Uterus (tissue), 3 donors: ENCODE measurements at regions not wholly inside any gene's neighbourhood (a gene's known extent, or its start where the extent isn't known, plus 50 kb on each side); places are given as distances from the start of the nearest gene placed in this dataset.

Experiments used
- DNase-seq, 2 donors: peaks; one replicate each; pipeline ENCODE4 v3.0.0-alpha.2; 2019 to 2020
- H3K27ac ChIP-seq, 2 donors: fragments of 200-600 bp; sonication (generic); 1 replicate in 1 of 2; 2 replicates in 1 of 2; pipeline ENCODE4 v1.5.1; 2016 to 2018
- H3K27me3 ChIP-seq, 2 donors: fragments of 200-600 bp; sonication (generic); one replicate each; pipeline ENCODE4 v1.5.1; 2018 to 2019; ENCODE audit warnings: control low read depth in 1 of 2
- H3K36me3 ChIP-seq, 2 donors: fragments of 200-600 bp; sonication (generic); one replicate each; pipeline ENCODE4 v1.5.1; 2019; ENCODE audit warnings: control low read depth in 1 of 2
- H3K4me1 ChIP-seq, 2 donors: fragments of 200-600 bp; sonication (generic); one replicate each; pipeline ENCODE4 v1.5.1; 2018 to 2019; ENCODE audit warnings: control low read depth in 1 of 2
- H3K4me3 ChIP-seq, 2 donors: fragments of 200-600 bp; sonication (generic); 1 replicate in 1 of 2; 2 replicates in 1 of 2; pipeline ENCODE4 v1.5.1; 2018 to 2019; ENCODE audit warnings: mild to moderate bottlenecking in 1 of 2
- H3K9me3 ChIP-seq, 2 donors: fragments of 200-600 bp; sonication (generic); one replicate each; pipeline ENCODE4 v1.5.1; 2019; ENCODE audit warnings: control low read depth in 1 of 2
- POLR2A ChIP-seq, 2 donors: fragments of 450-650 bp; IDR thresholded peaks; one replicate each; pipeline ENCODE4 v1.6.1; 2016; ENCODE audit warnings: antibody characterized with exemption in 2 of 2, mild to moderate bottlenecking in 1 of 2, moderate library complexity in 1 of 2
- intact Hi-C: fragments of 100-400 bp; cut with DNase I; formaldehyde crosslinking; loops from one replicate; pipeline ENCODE4 v1.15.1; 2023; ENCODE audit warnings: low total_unique reads
- TF ChIP-seq, protein P1 (sequence below), 4 experiments: fragments of 200-600 bp in 2 of 4; fragments of 450-650 bp in 2 of 4; sonication (generic) in 2 of 4; IDR thresholded peaks; one replicate each; pipeline ENCODE4 v1.5.1; 2016 to 2019; ENCODE audit warnings: antibody characterized with exemption in 4 of 4, mild to moderate bottlenecking in 2 of 4, moderate library complexity in 1 of 4
- donor health status: DM: yes; HTN: yes; CAD: no.

- H3K4me1 ChIP-seq, result no peaks in the 10 kb centered on the region
- no peak overlapping the region for H3K4me3 ChIP-seq
- no peak for DNase-seq
- no peaks in the 10 kb centered on the region for H3K27me3 ChIP-seq
- intact Hi-C loops, result no loop called here
- H3K9me3 ChIP-seq, result no peaks in the 10 kb centered on the region
- no peak for TF ChIP-seq POLR2A (IDR thresholded peaks at IDR 0.05)
- TF ChIP-seq, protein P1, sequence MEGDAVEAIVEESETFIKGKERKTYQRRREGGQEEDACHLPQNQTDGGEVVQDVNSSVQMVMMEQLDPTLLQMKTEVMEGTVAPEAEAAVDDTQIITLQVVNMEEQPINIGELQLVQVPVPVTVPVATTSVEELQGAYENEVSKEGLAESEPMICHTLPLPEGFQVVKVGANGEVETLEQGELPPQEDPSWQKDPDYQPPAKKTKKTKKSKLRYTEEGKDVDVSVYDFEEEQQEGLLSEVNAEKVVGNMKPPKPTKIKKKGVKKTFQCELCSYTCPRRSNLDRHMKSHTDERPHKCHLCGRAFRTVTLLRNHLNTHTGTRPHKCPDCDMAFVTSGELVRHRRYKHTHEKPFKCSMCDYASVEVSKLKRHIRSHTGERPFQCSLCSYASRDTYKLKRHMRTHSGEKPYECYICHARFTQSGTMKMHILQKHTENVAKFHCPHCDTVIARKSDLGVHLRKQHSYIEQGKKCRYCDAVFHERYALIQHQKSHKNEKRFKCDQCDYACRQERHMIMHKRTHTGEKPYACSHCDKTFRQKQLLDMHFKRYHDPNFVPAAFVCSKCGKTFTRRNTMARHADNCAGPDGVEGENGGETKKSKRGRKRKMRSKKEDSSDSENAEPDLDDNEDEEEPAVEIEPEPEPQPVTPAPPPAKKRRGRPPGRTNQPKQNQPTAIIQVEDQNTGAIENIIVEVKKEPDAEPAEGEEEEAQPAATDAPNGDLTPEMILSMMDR (IDR thresholded peaks at IDR 0.05), result no peak
- H3K36me3 ChIP-seq, result no peaks in the 10 kb centered on the region
- no peak overlapping the region for H3K27ac ChIP-seq
Observed at GRCh38 chr7:63024446-63024845, 974.2 kb upstream of the ZNF722 start.

DNA sequence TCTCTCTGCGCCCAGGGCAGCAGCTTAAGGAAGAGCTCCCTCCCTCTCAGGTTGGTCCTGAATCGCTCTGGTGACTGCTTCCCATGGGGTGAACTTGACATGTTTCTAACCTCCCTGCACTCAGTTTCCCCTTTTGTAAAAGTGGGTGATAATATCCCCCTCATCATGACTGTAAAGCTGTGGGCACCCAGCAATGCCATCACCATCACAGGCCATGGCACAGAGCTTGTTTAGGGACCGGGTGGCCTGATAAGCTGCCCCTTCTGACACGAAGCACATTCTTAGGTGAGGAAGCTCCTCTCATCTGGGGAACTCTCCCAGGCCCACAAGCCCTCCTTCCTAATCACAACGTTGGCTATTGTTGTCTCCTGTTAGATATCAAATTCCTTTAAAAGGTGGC lies 972.8 kb upstream of the ZNF722 start:
- no peaks in the 10 kb centered on the region for H3K27me3 ChIP-seq
- no peak overlapping the region for H3K27ac ChIP-seq
- no peaks in the 10 kb centered on the region for H3K9me3 ChIP-seq
- no peak overlapping the region for H3K4me3 ChIP-seq
- TF ChIP-seq, protein P1 (IDR thresholded peaks at IDR 0.05), result no peak
- TF ChIP-seq POLR2A (IDR thresholded peaks at IDR 0.05), result no peak
- DNase-seq, result no peak
- no peaks in the 10 kb centered on the region for H3K4me1 ChIP-seq
- intact Hi-C loops, result no loop called here
- H3K36me3 ChIP-seq, result no peaks in the 10 kb centered on the region

DNA sequence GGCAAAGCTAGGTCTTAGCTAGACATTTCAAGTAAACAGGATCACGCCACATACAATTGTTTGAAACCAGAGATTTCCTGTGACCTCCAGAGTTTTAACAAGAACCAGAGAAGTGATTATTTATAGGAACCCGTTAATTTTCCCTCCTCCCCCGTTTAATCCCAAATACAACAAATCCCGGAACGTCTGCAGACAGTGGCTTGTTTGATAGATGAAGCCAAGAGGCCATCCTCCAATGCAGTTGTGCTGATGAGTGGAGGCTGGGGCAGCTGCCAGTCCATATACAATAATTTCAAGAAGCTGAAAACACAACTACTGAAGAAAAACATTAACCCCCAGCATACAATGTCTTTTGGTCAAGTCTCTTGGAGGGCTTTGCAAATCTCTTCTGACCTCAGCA lies 971.6 kb upstream of the ZNF722 start:
- TF ChIP-seq POLR2A (IDR thresholded peaks at IDR 0.05), result no peak
- TF ChIP-seq, protein P1 (IDR thresholded peaks at IDR 0.05), result no peak
- H3K36me3 ChIP-seq, result no peaks in the 10 kb centered on the region
- intact Hi-C loops, result no loop called here
- no peak for DNase-seq
- H3K27ac ChIP-seq, result no peak overlapping the region
- no peaks in the 10 kb centered on the region for H3K4me1 ChIP-seq
- no peak overlapping the region for H3K4me3 ChIP-seq
- no peaks in the 10 kb centered on the region for H3K27me3 ChIP-seq
- no peaks in the 10 kb centered on the region for H3K9me3 ChIP-seq

DNA sequence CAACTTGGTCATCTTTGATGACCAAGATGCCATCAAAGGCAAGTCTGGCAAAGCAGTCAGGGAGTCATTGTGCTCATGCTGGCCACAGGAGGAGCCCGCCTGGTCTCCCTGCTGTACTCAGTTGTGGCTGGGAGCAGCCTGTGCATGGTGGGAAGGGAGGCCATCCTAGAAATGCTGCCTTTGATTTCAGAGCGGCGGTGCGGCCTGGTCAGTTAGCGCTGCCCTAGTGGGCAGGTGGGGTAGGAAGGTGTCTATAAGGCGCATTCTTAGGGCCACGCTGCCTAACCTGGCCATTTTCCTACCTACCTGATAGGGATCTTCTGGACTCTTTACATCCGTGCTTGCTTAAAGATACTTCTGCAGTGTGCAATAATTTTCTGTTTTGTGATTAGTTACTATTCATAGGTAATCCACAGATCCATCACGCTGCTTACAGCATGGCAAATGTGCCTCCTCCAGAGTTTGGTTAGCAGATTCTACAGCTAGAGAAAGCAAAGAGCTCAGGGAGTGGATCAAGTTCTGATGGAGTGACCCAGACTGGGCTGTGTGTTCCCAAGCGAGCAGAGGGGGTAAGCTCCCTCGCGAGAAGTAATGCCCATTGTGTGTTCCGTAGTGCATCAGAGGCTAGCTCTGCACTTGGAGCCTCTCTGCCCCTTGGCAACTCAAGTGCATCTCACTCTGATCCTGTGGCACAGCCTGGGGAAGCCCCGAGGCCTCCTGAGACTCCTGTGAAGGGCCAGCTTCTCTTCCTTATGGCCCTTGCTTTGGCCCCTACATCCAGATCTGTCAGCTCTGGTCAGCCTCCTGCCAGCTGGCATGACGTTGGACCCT lies 970.1 kb upstream of the ZNF722 start:
- Histone ChIP-seq H3K4me1 (no peaks in the 10 kb centered on the region), H3K4me3 (no peak overlapping the region), H3K27me3 (no peaks in the 10 kb centered on the region), H3K36me3 (no peaks in the 10 kb centered on the region), H3K27ac (no peak overlapping the region), H3K9me3 (no peaks in the 10 kb centered on the region)
- intact Hi-C loops, result no loop called here
- TF ChIP-seq, protein P1 (IDR thresholded peaks at IDR 0.05), result no peak
- TF ChIP-seq POLR2A (IDR thresholded peaks at IDR 0.05), result no peak
- DNase-seq, result no peak

GRCh38 chr7:63029207-63029522 lies 969.5 kb upstream of the ZNF722 start:
- no peak overlapping the region for H3K4me3 ChIP-seq

More at GRCh38 chr7:63029207-63029522, 969.5 kb upstream of the ZNF722 start:
- no peaks in the 10 kb centered on the region for H3K9me3 ChIP-seq
- H3K36me3 ChIP-seq, result no peaks in the 10 kb centered on the region
- no peaks in the 10 kb centered on the region for H3K4me1 ChIP-seq
- no peaks in the 10 kb centered on the region for H3K27me3 ChIP-seq
- intact Hi-C loops, result no loop called here
- H3K27ac ChIP-seq, result no peak overlapping the region
- TF ChIP-seq POLR2A (IDR thresholded peaks at IDR 0.05), result no peak
- TF ChIP-seq, protein P1 (IDR thresholded peaks at IDR 0.05), result no peak
- DNase-seq, result no peak
